Stimulated activated CD4-positive, alpha-beta T cell treated with anti-CD3 and anti-CD28 coated beads, Interleukin-2, amount 100 ng/mL, for 24 hours (primary cell): ENCODE measurements at regions not wholly inside any gene's neighbourhood (a gene's known extent, or its start where the extent isn't known, plus 50 kb on each side); places are given as distances from the start of the nearest gene placed in this dataset.
A peak's percentile ranks its signal among the peaks of the same experiment; 100 is the strongest.

ENCODE experiments used
- DNase-seq, 2 donors: peaks; one replicate each; pipeline ENCODE4 v3.0.0-alpha.2; 2020

DNA sequence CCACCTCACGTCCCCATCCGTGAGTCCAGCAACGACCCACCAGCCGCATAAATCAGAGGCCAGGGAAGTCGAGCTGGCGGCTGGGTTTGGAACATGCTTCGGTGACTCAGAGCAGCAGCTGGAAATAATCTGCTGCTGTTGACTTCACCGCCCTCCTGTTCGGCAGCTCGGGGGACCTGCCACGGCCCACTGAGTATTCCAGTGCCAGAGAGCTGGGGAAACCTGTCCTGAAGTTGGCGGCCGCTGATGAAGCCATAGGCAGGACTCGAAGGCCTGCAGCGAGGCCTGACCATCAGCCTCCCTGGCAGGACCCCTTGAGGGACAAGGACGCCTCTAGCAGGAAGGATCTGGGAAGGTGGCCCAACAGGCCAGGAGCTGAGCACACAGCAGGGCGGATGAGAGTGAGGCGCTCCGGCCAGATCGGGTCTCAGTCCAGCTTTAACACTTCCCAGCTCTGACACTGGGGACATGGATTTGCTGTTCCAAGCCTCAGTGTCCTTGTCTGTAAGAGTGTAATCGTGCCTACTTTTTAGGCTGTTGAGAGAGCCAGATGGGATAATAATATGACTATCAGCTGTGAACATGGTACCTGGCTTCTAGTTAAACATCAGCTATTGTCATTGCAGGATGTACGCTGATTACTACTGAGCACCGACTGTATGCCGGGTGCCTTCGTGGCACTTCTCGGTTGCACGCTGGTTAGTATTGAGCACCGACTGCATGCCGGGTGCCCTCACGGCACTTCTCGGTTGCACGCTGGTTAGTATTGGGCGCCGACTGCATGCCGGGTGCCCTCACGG is 50.4 kb upstream of the CIBAR2 start:
- no peak for DNase-seq

DNA sequence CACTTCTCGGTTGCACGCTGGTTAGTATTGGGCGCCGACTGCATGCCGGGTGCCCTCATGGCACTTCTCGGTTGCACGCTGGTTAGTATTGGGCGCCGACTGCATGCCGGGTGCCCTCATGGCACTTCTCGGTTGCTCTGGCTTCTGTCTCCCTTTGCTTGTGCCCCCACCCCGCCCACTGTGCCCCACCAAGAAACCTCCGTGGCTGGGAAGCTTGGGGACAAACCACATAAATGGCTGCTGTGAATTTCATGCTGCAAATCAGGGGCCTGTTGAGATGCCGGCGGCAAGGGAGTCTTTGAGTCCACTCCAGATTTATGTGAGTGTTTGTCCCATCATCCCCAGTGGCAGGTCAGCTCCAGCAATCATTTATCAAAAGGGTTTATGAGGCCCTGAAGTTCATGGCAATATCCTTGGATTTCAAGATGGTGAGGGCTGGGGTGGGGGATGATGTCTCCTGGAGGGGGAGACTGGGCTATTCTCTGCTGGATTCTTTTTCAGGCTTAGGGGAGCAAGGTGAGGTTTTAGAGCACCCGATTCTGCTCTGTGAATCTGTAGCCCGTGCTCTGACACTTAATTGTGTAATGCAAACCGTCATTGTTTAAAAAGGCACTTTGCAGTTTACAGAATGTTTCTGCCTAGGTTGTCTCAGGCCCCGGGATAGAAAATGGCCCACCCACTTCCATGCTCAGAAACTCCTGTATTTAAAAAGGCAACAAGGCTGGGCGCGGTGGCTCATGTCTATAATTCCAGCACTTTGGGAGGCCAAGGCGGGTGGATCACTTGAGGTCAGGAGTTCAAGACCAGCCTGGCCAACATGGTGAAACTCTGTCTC is 51.2 kb upstream of the CIBAR2 start:
- no peak for DNase-seq

DNA sequence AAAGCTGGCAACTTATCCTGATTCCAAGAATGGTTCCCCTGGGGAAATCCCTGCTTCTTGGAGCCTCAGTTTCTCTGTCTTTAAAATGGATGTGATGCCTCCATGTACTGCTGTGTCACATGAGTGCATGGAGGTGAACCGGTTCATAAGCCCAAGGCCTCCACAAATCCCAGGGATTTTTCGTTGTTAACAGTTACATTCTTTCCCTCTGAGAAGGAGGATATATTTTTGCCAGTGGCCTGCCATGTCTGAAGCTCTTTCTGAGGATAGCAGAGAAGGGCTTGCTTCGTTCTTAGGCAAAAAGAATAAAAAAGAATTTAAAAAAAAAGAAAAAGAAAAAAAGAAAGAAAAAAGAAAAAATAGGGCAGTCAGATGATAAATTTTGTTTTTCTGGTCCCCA is 52.2 kb upstream of the CIBAR2 start:
- DNase-seq = no peak

DNA sequence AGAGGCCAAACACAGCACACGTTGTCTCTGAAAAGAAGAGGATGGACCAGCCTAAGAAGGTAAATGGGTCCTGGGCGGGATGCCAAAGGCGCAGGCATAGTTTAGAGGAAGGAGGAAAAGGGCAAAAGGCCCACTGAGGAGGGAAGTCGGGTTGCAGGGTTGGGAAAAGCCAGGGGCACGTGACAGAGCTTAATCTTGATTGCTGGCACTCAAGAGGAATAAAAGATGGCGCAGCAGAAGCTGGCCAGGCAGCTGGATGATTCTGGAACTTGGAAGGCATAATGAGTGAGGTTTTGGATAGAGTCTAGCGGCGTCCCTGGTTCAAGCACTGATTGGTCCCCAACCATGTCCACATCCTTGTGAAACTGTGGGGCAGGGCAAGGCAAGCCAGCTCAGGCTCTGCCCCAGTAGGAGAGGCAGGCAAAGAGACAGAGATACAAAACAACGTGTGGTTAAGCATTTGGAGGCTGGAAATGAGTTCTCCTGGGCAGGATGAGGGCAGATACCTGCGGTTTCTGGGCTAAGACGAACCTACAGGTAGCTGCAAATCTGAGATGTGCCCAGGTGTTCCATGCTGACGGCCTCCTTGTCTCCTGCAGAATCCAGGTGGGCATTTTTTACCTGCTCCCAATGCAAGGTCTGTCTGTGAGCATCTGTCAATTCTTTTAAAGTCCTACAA is 52.7 kb upstream of the CIBAR2 start:
- no peak for DNase-seq

DNA sequence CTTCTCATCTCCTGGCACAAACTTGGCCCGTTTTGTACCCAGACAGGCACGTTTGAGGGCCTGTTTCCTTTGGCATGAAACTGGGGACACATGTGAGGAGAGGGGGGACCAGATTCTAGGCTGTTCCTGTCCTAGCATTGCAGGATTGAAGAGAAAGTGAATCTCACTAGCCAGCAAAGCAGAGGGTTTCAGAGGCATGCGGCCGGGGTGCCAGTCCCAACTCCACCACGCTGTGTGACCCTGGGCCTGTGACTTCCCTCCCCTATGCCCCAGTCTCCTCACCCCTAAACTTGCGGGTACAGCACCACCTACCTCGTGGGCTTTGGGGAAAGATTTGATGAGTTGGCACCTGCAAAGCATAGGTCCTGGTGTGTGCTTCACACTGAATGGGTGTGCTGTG is 53.5 kb upstream of the CIBAR2 start:
- DNase-seq = no peak

DNA sequence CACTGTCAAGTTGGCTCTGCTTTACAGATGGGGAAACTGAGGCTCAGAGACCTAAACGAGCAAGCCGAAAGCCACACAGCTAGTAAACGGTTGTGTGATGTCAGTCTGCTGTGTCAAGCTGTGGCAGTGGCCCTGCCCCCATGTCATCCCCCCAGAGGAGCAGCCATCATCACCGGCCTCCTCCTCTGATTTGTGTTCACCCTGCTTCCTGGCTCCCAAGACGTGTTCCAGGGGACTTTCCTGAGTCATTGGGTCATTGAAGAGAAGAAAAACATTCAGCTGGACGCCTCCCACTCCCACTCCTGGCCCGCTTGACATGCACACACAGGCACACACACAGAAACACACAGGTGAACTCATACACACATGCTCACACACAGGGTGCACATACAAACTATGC is 54.0 kb upstream of the CIBAR2 start:
- no peak for DNase-seq

DNA sequence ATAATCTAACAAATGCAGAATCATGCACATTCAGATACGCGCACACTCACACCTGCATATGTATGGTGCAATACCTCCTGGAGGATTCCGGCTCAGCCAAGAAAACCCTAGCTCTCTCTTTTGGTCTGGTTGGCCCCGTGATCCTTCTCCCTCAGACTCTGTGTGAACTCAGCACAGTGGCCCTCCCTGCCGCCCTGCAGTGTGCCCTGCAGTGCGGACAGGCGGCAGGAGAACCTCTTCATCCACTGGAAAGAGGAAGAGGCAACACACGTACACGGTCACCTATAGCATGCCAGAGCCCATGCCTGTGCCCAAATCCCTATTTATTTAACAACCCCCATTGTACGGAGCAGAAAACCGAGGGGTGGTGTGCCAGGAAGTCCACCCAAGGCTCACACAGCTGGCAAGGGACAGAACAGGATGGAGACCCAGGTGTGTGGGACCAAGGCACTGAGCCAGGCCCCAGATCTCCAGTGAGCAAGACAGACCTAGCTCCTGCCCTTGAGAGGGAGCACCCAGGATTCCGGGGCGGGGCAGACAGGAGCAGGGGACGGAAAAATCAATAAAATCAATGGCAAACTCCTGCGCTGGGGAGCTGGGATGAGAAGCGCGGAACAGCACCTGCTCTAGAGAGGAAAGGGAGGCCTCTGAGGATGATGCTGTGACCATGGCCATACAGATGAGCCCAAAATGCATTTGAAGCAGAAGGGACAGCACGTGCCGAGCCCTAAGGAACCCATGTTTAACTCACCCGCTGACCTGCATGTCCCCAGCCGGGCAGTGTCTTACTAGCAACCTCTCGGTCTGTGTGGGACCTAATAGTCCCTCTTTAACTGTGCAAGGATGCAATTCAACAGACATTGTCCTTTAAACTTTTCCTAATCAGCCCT is 54.7 kb upstream of the CIBAR2 start:
- no peak for DNase-seq

DNA sequence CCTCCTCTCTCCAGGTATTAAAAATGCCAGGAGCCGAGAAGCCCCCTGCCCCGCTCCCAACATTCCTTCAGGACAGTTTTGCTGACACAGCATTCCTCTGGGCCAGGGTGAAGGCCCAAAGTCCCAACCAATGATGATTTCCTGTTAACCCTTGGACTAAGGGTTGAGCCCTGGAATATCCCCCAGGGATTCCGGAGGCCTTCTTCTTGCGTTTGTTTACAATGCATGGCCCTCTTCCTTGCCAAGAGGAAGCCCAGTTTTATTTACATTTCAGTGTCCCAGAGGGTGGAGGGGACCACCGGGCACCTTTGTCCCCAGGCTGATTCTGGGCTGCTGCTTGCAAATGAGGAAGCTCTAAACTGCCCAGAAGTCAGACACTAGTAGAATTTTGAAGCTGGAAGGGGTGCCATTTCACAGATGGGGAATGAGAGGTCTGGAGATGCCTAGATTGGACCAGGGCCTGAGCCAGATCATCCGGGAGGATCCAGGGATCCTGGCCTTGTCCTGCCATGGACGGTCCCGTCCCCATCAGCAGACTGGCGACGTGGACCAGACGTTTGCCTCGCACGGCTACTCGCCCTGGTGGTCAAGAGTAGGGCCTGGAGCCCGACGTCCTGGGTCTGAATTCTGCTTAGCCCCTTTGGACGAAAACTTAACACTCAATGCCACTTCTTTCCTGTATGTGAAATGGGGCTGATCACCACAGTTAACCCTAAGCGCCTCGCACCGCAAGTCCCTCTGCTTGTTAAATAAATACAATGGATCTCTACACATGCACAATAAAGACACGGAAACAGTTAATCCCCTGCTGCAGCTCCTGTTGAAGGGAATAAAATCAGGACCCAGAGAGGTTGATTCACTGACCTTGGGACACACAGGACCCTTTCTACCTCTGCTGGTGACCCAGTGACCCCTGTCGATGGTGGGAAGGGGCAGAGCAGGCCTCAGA is 55.6 kb upstream of the CIBAR2 start:
- no peak for DNase-seq

DNA sequence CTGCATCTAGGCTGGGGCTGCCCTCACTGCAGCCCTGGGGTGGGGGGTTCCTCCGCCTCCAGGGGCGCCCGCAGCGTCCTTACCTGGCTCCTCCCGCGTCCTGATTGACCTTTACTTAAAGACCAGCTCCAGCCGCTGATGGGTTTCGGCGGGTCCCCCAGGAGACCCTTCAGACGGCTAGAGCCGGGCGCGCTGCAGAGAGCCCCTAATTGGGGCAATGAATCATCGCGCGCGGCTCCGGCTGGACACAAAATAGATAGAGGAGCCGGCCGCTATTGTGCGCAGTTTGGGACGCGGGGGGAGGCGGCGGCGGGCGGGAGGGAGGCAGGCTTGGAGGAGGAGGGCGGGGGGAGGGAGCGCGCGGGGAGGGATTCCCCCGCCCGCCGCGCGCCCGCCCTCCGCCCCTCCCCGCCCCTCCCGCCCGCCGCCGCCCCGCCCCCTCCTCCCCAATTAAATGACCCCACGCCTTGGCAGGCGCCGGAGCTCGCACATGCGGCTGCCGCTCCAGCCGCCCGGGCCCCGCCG is 56.5 kb upstream of the CIBAR2 start:
- DNase-seq = peak in 1 of 2 donors; percentile 21

DNA sequence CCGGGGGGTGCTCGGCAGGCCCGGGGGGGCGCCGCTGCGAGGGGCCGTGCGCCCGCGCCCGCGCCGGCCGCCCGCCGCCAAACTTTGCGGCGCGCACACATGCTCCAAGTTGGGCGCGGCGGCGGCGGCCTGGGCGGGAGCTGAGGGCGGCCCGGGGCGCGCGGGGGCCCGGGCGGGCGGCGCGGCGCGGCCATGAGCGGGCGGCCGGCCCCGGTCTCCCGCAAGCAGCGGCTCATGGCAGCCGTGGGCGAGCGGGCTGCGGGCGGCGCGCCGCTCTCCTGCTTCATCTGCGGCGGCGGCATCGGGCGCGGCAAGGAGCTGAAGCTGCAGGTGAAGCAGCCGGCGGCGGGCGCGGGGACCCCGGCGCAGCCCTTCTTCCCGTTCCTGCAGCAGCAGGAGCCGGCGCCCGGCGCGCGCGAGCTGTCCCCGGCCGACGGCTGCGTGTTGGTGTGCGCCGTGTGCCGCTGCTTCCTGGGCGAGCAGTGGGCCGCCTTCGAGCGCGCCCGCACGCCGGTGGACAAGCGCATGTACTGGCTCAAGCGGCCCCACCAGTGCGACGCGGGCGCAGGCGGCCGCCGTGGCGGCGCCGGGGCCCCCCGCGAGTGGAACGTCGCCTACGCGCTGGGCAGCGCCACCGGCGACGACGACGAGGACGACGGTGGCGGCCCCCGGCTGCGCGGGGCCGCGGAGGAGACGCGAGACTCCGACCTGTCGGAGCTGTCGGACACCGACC is 57.2 kb upstream of the CIBAR2 start:
- DNase-seq = peak in 1 of 2 donors; percentile 31

DNA sequence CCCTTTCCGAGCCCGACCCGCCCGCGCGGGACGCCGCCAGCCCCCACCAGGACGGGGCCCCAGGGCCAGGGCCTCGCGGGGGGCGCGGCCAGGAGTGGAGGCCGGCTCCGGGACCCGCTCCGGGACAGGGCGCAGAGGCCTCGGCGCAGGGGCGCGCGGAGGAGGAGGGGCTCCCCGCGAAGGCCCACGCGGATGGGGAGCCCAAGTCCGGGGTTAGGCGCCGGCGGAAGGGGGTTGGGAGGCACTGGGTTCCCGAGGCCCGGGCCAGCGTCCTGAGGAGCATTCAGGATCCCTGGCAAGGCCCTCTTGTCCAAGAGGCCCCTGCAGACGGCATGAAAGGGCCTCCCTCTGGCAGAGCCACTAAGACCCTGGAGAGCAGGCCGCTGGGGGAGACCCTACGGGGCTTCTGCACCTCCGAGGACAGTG is 57.8 kb upstream of the CIBAR2 start:
- DNase-seq = no peak

DNA sequence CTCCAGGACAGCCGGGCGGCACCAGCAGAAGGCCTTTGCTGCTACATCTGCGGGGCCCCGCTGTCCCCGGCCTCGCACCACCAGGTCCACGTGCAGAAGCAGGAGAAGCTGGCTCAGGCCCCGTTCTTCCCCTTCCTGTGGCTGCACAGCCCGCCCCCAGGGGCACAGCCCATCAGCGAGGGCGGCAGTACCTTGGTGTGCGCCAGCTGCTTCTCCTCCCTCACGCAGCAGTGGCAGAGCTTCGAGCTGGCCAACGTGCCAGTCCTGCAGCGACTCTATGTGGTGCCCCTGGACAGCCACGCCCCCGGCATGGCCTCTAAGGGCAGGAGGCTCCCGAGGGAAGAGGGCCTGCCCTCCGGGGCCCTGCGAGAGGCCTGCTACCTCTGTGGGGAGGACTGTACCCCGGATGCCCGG is 58.3 kb upstream of the CIBAR2 start:
- DNase-seq = no peak

DNA sequence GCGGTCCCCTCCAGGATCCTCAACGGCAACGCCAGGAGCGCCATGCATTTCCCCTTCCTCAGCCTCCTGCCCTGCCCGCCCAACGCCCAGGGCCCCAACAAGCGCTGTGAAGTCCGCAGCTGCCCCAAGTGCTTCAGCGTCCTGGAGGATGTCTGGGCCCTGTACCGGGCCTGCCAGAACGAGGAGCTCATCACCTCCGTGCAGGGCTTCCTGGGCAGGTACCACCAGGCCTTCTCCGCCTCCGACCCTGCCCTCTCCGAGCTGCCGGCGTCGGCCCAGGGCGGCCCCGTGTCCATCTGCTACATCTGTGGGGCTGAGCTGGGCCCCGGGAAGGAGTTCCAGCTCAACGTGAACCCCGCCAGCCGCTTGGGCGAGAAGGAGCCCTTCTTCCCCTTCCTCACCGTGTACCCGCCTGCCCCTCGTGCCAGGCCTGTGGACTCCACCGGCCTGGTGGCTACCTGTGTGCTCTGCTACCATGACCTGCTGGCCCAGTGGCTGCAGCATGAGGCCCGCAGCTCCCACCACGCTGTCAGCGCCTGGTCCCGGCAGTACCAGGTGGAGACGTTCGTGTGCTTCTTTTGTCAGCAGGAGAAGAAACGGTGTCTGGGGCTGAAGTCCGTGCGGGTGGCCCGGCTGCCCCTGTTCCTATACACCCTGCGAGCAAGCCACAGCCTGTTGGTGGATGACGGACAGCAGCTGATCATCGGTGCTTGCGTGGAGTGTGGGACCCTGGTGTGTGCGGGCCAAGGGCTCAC is 58.9 kb upstream of the CIBAR2 start:
- no peak for DNase-seq

DNA sequence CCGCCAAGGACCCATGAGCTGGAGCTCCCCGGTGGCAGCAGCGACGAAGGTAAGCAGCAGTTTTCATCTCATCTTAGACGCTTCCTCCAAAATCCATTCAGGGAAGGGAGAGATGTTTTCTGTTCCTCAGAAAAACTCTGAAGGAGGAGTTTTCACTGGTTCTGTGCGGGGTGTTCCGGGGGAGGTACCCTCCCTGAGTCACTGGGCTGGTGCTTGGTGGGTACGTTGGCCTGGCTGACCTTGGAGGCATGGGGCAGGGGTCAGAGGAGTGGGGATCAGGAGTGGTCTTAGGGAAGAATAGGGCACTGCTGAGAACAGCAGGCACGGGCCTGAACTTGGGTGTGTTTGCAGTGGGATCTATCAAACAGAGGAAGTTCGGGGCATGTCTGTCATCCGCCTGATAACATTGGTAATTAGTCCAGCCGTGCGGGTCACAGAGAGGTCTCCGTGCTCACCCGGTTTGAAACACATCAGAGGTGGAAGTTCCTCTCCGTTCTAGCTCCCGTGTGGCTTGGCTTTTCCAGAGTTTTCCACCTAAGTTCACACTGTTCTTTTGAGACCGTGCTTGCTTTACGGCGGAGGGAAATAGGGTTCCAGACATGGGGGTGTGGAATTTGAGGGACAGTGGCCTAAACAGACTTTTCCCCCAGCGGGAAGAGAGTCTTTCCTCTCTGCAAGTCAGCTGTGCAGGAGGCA is 59.6 kb upstream of the CIBAR2 start:
- no peak for DNase-seq

DNA sequence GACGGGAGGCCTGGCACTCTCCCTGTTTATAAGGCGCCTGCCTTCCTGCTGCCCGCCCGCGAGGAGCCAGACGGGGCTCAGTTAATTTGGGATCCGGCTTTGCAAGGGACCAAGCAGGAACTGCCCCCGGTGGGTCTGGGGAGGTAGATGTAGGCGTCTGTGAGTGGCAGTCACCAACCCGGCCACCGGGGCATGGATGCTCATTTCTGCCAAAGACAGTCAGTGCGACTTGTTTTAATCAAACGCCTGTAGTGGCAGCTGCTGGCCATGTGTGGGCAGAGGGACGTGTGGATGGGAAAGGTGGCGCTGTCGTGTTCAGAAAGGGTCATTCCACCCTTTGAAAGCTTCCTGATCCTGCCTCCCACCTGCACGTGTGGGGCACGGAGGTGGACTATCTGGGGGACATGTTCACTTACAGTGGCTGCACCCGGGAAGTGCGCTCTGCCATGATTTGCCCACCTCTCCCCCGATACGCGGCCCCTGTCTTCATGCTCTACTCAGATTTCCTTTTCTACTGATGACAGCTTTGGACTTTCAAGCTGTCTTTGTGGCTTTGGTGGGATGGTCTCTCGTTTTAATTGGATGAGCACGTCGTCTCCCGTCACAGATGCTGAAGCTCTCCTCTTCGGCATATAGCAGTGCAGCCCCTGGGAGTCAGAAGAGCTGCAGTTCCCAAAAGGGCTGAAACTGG is 60.3 kb upstream of the CIBAR2 start:
- DNase-seq = no peak

DNA sequence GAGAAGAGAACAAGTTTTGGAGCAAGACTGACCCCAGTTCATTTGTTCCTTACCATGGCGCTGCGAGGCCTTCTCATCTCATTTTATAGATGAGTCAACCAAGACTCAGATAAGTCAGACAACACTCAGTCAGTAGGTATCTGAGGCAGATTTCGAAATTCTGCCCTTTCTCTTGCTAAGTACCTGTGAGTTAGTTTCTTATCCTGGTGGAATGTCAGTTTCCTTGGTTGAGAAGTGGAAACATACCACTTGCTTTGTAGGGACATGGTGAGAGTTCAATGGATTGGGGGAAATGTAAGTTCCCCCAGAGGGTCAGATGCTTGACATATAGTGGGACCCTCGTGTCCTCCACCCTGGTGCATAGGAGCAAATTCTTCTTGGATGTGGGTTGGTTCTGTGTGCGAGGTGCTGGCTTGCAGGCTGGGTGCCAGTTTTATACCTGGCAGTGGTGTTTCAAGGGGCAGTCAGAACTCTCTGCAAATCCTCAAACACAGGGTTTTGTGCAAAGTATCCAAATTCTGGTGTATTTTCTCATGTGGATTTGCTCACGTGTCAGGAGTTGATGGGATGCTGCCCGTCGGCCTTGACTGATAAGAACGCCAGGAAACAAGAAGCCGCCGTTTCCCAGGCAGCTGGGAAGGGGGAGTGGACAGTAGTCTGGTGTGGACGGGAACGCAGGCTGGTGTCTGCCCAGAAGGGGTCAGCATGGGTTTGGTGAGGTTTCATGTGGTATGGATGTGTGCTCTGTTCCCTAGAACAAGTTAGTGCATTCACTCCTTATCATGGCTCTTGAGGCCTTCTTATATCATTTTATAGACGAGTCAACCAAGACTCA is 61.1 kb upstream of the CIBAR2 start:
- no peak for DNase-seq

DNA sequence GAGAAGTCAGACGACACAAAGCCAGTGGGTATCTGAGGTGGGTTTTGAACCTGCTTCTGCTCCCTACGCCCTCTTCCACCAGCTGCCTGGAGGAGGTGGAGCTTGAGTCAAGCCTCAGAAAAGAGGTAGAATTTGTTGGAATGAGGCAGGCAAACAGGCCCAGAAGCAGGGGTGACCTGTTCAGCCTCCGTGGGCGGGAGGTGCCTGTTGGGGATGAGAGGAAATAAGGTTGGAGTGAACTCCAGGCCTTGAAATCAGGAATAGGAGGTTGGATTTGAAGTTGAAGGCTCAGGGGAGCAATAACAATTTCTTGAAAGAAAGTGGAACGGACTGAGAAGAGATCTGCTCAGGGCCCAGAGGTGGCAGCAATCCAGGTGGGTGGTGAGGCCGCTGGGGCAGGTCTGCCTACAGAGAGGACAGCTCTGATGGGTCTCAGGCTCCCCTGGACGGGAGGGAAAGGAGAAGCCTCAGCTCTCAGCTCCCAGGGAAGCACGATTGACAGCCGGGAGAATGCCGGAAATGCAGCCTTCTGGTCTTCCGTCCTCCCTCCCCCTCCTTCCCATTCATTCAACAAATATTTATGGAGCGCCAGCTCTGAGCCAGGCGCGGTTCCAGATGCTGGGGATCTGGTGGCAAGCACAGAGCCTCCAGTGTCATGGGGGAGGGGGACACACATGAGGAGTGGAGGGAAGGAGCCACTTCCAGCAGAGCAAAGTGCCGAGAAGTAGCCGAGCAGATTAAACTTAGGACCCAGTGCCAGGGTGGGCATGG is 61.9 kb upstream of the CIBAR2 start:
- no peak for DNase-seq
